ENCODE measurements at regions not wholly inside any gene's neighbourhood (a gene's known extent, or its start where the extent isn't known, plus 50 kb on each side); places are given as distances from the start of the nearest gene placed in this dataset.

GRCh38 chr7:124219681-124220080, 186.8 kb upstream of the TMEM229A start:
- TF ChIP-seq CTCF (IDR thresholded peaks at IDR 0.05), result no peak
- TF ChIP-seq ERG (CRISPR knock-in tag; IDR thresholded peaks at IDR 0.05), result no peak
- TF ChIP-seq FOXJ3 (CRISPR knock-in tag; IDR thresholded peaks at IDR 0.05; ENCODE audit: borderline replicate concordance), result no peak
- TF ChIP-seq NFE2L1 (CRISPR knock-in tag; IDR thresholded peaks at IDR 0.05), result no peak
- TF ChIP-seq CREM (CRISPR knock-in tag; IDR thresholded peaks at IDR 0.05), result no peak

Measured in WTC11 (cell line).